Kidney (tissue), 13 donors: ENCODE measurements at regions not wholly inside any gene's neighbourhood (a gene's known extent, or its start where the extent isn't known, plus 50 kb on each side); places are given as distances from the start of the nearest gene placed in this dataset.

Source experiments
- DNase-seq, 5 donors: peaks; one replicate each; pipeline ENCODE4 v3.0.0-alpha.2; 2013 to 2020
- FAIRE-seq: peaks from 2 replicates; lab custom pipeline; 2012; peaks lifted over from hg19 to GRCh38; lab: Jason Lieb, UNC
- H3K27ac ChIP-seq, 2 donors: one replicate each; pipeline ENCODE4 v1.7.0; 2013; ENCODE audit warnings: low read depth in 2 of 2, low read length in 2 of 2, inconsistent platforms in 1 of 2
- H3K27me3 ChIP-seq: one replicate; pipeline ENCODE4 v1.7.1; 2013; ENCODE audit warnings: low read length, inconsistent platforms; ENCODE audit not compliant: control insufficient read depth, insufficient read depth
- H3K36me3 ChIP-seq, 3 donors: one replicate each; pipeline versions ENCODE4 v1.7.0 to v1.7.1; 2013; ENCODE audit warnings: low read length in 3 of 3, control low read depth in 1 of 3, inconsistent platforms in 1 of 3; ENCODE audit not compliant: insufficient read depth in 3 of 3, control insufficient read depth in 2 of 3
- H3K4me1 ChIP-seq, 3 donors: one replicate each; pipeline versions ENCODE4 v1.7.0 to v1.7.1; 2013; ENCODE audit warnings: low read length in 3 of 3, inconsistent platforms in 1 of 3, low read depth in 1 of 3; ENCODE audit not compliant: control insufficient read depth in 2 of 3, insufficient read depth in 2 of 3
- H3K4me3 ChIP-seq, 3 donors: one replicate each; pipeline versions ENCODE4 v1.7.0 to v1.8.1; 2013; ENCODE audit warnings: low read length in 3 of 3, control low read depth in 1 of 3, inconsistent platforms in 1 of 3
- H3K9ac ChIP-seq, 3 donors: one replicate each; pipeline versions ENCODE4 v1.7.0 to v1.7.1; 2013; ENCODE audit warnings: low read length in 3 of 3, control low read depth in 1 of 3, inconsistent platforms in 1 of 3
- H3K9me3 ChIP-seq, 3 donors: one replicate each; pipeline versions ENCODE4 v1.7.0 to v1.7.1; 2013; ENCODE audit warnings: low read length in 3 of 3, control low read depth in 1 of 3, inconsistent platforms in 1 of 3; ENCODE audit not compliant: control insufficient read depth in 2 of 3, insufficient read depth in 1 of 3
- intact Hi-C: fragments of 100-400 bp; cut with DNase I; formaldehyde crosslinking; loops from one replicate; pipeline ENCODE4 v1.11.1; 2022
- TF ChIP-seq, protein P1 (sequence below): IDR thresholded peaks from 3 replicates; pipeline ENCODE4 v1.5.1; 2012; ENCODE audit warnings: mild to moderate bottlenecking, moderate library complexity, borderline replicate concordance; ENCODE audit not compliant: insufficient read depth; ENCODE audit errors: extremely low read depth
- donor health status: control.
- donor health status: control.
- donor health status: control.
- donor health status: control.
- donor health status: control.
- donor health status: DM: yes; HTN: yes; CAD: no.
- donor health status: Normal renal cell carcinoma (clear cell type).

DNA sequence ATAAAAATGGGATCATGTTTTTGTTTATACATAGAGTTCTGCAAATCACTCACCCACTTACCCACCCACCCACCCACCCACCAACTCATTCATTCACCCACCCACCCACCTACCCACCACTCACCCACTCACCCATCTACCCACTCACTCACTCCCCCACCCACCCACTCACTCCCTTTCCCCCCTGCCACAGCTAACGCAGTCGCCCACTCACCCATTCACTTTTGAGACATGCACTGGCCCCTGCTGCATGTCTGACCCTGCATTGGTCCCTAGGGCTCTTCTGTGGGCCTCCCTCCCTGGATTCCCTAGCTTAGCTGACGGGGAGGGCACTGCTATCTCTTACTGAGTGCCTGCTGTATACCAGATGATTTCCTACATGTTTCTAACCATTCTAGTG, 100.4 kb upstream of the CSF3R start:
- Histone ChIP-seq H3K27ac (no peak overlapping the region), H3K4me1 (no peaks in the 10 kb centered on the region), H3K36me3 (no peaks in the 10 kb centered on the region), H3K4me3 (no peak overlapping the region), H3K9me3 (no peaks in the 10 kb centered on the region), H3K27me3 (no peaks in the 10 kb centered on the region), H3K9ac (no peak overlapping the region)
- intact Hi-C loops, result no loop called here
- TF ChIP-seq, protein P1, sequence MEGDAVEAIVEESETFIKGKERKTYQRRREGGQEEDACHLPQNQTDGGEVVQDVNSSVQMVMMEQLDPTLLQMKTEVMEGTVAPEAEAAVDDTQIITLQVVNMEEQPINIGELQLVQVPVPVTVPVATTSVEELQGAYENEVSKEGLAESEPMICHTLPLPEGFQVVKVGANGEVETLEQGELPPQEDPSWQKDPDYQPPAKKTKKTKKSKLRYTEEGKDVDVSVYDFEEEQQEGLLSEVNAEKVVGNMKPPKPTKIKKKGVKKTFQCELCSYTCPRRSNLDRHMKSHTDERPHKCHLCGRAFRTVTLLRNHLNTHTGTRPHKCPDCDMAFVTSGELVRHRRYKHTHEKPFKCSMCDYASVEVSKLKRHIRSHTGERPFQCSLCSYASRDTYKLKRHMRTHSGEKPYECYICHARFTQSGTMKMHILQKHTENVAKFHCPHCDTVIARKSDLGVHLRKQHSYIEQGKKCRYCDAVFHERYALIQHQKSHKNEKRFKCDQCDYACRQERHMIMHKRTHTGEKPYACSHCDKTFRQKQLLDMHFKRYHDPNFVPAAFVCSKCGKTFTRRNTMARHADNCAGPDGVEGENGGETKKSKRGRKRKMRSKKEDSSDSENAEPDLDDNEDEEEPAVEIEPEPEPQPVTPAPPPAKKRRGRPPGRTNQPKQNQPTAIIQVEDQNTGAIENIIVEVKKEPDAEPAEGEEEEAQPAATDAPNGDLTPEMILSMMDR, result no peak
- FAIRE-seq (no peak), DNase-seq (no peak)

DNA sequence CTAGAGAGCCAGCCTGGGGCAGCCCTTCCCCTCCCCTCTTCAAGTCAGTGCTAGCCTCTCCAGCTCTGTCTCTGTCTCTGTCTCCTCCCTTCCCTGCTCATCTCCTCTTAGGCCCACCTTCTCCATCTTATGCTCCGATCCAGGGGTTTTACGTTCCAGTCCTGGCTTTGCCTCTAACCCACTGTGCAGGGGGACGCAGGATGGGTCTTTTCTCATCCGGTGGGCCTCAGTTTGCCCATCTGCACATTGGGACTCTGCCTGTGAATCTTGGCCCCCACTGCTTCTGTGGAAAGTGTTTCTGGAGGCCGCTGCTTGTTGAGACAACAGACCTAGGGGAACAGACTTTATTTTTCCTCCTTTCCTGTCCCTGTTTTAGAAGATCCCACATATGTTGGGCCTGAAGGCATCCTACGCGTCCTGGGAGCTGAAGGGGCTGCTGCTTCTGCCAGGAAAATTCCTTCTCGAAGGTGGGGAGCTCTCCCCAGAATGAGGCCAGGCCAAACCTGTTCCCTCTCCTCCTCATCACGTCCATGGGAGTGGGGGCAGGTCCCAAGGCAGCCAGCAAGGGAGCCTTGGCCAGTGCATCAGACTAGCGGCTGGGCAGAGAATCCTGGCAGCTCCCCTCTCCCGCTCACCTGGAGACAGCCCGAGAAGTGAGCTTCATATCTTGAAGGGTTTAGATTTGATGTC, 99.5 kb upstream of the CSF3R start:
- H3K27me3 ChIP-seq, result no peaks in the 10 kb centered on the region
- TF ChIP-seq, protein P1, result no peak
- DNase-seq (no peak), FAIRE-seq (no peak)
- H3K9me3 ChIP-seq, result no peaks in the 10 kb centered on the region
- no peak overlapping the region for H3K27ac ChIP-seq
- no peaks in the 10 kb centered on the region for H3K36me3 ChIP-seq
- intact Hi-C loops, result no loop called here
- H3K9ac ChIP-seq, result no peak overlapping the region
- no peaks in the 10 kb centered on the region for H3K4me1 ChIP-seq
- no peak overlapping the region for H3K4me3 ChIP-seq

DNA sequence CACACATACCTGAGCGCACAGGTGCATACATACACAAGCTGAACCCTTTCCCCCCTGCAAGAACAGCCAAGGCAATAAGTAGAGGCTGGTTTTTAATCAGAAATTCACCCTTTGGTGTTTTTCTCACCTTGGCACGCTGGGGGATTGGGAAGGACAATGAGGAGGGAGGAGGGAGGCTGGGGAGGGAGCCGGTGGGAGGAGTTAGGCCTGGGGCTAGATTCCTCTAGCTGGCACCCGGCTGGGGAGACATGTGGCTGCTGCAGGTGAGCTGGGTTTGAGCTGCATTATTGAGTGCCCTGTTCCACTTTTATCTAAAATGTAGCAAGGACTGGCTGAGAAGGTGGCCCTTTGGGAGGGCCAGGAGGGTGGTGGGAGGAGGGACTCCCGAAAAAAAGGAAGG, 97.8 kb upstream of the CSF3R start:
- FAIRE-seq, result no peak

More for the DNA sequence above, 97.8 kb upstream of the CSF3R start:
- Histone ChIP-seq H3K27ac (no peak overlapping the region), H3K9ac (no peak overlapping the region), H3K4me3 (no peak overlapping the region), H3K9me3 (no peaks in the 10 kb centered on the region), H3K36me3 (no peaks in the 10 kb centered on the region), H3K27me3 (no peaks in the 10 kb centered on the region), H3K4me1 (no peaks in the 10 kb centered on the region)
- no peak for DNase-seq
- TF ChIP-seq, protein P1, result no peak
- intact Hi-C loops, result no loop called here
